Fibroblast of skin of abdomen (primary cell): ENCODE measurements at regions not wholly inside any gene's neighbourhood (a gene's known extent, or its start where the extent isn't known, plus 50 kb on each side); places are given as distances from the start of the nearest gene placed in this dataset.

Experiments
- DNase-seq: peaks from one replicate; pipeline ENCODE4 v3.0.0-alpha.2; 2013

DNA sequence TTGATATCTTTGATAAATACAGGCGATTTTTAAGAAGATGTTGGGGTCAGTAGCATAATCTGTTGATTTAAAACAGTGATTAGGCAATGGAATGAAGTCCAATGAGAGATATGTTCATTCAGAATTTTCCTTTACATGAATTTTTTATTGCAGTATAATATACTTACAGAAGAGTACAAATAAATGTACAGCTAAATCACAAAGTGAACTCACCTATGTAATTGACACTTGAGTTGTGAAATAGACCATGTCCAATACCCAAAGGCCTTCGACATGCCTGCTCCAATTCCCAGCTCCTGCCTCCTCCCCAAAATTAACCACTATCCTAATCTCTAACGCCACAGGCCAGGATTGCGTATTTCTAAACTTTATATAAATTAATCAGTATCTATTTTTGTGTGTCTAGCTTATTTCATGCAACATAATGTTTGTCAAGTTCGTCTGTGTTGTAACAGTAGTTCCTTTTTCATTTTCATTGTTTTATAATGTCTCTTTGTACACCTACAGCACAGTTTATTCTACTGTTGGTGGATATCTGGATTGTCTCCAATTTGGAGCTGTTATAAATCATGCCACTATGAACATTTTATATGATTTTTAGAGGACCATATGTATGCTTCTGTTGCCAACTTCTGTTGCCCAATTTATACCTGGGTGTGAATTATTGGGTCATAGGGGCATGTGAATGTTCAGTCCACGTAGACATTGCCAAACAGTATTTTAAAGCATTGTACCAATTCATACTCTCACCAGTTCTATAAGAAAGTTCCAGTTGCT lies 208.3 kb downstream of the TLE1 start:
- DNase-seq: no peak

- no peak for DNase-seq
Measured at GRCh38 chr9:81479573-81479972, 209.8 kb downstream of the TLE1 start.

DNA sequence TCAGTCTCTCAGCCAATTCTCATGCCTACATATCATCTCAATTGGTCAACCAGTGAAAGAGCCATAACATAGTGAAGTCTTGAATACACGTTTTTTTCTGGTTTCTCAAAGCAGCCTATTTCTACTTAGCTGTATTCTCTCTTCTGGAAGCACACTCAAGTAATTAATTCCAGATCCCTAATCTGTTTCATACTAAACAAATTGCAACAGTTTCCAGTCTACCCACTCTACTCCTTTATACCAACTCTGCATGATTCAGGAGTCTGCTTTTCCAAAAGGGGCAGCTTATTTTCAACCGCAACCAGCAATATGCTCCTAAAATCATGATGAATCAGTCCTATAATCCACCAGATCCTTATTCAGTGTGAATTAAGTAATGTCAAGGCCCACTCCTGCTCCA lies 211.7 kb downstream of the TLE1 start:
- peak; percentile 94 for DNase-seq

- DNase-seq: no peak
Measured at GRCh38 chr9:81476813-81477490, 212.4 kb downstream of the TLE1 start.

DNA sequence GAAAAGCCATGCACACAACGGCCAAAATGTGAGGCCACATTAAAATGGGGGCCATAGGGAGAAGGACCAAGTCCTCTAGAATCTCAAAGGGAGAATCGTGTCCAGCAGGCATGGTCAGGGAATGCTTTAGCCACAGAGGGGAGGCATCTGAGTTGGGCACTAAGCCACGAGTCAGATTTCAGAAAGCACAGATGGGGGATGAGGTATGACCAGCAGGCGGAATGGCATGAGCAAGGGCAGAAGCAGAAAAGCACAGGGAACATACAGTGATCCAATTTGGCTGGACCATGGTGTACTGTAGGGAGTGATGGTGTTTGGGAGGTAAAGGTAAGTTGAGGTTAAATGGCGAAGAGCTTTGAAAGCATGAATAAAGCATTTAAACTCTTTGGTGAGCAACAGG lies 214.6 kb downstream of the TLE1 start:
- DNase-seq: no peak

DNA sequence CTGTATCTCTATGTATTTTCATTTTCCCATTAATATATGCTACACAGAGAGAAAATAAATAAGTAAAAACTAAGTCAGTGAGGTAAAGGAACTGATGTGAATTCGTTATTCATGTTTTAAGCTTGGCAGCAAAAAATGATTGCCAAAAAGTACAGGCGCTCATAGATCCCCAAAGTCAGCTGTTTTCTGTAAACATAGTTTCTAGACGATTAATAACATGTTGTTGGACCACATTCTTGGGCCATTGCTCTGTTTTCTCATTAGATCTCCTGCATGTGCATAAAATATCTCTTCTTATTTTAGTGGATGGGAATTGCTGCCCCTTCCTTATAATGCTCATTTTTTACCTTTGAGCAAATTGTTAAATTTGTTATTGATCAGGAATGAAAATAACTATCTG lies 215.2 kb downstream of the TLE1 start:
- DNase-seq: no peak

GRCh38 chr9:81473708-81474107 lies 215.6 kb downstream of the TLE1 start:
- no peak for DNase-seq

GRCh38 chr9:81473206-81473605 lies 216.1 kb downstream of the TLE1 start:
- DNase-seq: no peak

- no peak for DNase-seq
Measured at GRCh38 chr9:81472701-81473100, 216.6 kb downstream of the TLE1 start.

GRCh38 chr9:81470864-81471263 lies 218.5 kb downstream of the TLE1 start:
- DNase-seq: no peak

- DNase-seq: no peak
Measured at GRCh38 chr9:81468084-81468595, 221.2 kb downstream of the TLE1 start.

DNA sequence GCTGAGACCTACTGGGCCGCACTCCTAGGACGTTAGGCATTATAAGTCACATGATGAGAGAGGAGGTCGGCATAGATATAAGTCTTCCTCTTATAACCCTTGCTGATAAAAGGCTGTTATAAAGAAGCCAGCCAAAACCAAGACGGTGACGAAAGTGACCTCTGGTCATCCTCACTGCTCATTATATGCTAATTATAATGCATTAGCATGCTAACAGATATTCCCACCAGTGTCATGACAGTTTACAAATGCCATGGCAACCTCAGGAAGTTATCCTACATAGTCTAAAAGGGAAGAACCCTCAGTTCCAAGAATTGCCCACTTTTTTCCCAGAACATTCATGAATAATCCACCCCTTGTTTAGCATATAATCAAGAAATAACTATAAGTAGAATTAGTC lies 222.4 kb downstream of the TLE1 start:
- no peak for DNase-seq

DNA sequence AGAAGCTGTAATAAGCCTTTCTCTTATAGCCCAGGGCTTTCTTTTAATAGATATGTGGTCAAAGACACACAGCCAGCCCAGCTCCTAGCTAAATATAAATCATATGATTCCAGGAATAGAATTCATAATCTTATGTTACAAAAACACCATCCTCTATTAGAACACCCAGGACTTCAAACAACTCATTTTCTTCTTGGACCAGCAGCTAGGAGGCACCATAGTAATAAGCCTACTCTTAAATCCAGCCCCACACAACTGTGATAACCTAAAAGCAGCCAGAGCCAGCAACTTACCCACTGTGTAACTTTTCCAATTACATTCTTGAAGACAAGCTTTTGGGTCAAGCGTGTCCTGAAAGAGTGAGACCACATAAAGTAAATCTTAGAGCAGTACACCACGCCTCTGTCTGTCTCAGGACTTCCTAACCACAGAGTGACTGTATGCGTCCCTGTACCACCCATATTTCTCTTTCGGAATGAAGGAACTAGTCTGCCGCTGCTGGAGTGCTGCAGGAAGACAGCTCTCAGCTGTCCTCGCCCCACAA lies 223.8 kb downstream of the TLE1 start:
- DNase-seq: no peak

- DNase-seq: peak; percentile 70
Measured at GRCh38 chr9:81462801-81463200, 226.5 kb downstream of the TLE1 start.

DNA sequence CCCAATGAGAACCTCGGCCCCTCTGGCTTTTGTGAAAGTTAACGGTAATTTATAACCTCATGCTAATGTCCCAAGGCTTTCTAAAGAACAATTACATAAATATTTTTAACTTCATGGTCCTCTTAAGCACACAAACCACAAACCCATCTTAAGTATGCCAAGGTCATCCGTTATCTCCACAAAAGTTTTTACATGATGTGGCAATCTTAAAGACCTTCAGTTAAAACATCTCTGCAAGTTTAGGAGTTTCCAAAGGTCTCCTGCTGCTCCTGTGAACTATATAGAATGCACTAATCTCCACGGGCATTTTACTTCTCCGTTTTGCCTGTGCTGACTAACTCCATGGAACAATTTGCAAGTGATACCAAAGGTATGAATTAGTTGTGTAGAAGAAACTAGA lies 228.2 kb downstream of the TLE1 start:
- DNase-seq: peak; percentile 58

DNA sequence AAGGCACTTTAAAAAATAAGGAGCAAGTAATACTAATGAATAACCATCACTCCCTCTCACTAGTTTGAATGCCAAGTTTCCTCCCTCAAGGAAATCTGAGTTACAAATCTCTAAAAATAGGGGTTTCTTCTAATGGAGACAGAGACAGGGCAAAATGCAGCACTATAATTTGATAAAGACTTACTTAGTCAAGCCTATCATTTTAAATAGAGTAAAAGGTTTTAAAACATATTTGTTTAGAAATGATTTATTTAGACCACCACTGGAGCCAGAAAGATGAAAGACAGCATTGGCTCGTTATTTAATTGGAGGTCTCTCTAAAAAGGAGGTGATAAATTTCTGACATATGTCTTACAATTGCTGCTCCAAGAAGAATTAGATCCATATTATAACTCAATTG lies 228.7 kb downstream of the TLE1 start:
- DNase-seq: no peak

- no peak for DNase-seq
Measured at GRCh38 chr9:81459591-81459990, 229.8 kb downstream of the TLE1 start.

DNA sequence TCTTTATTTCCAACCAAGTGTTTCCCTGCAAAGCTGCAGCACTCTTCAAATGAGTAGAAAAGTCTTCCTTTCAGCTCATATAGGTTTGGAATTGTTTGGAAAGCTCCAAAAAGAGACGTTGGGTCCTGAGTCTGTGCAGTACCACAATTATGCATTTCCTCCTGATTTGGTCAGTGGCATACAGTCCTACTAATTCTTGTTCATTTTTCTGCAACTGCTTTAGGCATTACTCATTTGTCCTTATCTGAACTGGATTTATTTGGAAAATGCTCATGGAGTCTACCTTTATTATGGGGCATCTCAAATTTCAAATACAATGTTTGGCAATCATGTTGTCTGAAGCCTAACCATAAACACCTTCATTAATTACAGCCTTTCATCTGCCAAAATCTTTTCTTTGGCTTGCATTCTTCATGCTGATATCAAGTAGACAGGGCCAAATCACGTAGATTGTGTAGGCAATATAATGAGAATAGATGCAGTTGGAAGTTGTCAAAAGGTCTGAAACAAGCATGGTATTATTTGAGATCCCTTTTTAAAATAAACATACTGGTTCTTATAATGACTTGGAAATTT lies 232.8 kb downstream of the TLE1 start:
- peak; percentile 72 for DNase-seq

GRCh38 chr9:81455462-81456219 lies 233.7 kb downstream of the TLE1 start:
- no peak for DNase-seq

- DNase-seq: no peak
Measured at GRCh38 chr9:81445331-81445921, 243.9 kb downstream of the TLE1 start.

DNA sequence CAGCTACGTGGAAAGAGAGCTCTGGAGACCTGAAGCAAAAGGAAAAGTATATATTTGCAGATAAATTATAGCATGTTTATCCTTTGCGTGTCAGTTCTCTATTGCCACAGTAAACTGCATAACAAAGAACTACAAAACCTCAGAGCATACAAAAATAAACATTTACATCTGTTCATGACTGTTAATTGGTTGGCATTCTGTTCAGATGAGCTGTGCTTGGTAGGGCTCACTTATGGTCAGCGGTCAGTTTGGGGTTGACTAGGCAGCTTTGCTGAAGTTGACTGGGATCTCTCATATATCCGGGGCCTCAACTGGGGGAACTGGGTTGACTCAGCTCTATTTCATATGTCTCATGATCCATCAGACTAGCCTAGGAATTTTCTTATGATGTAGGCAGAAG lies 257.7 kb downstream of the TLE1 start:
- DNase-seq: peak; percentile 86

GRCh38 chr9:81430727-81431126 lies 258.6 kb downstream of the TLE1 start:
- peak; percentile 87 for DNase-seq
